ENCODE measurements at regions not wholly inside any gene's neighbourhood (a gene's known extent, or its start where the extent isn't known, plus 50 kb on each side); places are given as distances from the start of the nearest gene placed in this dataset.
A peak's percentile ranks its signal among the peaks of the same experiment; 100 is the strongest.

DNA sequence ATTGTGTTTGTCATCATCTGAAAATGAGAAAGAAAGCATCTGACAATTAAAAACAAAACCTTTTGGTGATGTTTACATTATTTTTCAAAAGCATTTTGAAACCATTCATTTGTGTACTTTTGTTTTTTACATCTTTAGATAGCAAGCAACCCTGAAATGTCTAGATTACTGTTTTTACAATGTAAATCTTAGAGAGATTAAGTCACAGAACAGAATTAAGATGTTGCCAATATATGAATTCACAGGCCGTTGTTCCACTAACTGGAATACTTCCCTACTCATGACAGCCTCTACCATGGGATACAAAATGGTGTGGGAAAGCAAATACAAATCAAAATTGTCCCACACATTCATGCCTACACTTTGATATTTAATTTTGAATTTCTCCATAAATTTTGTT, 480.0 kb upstream of the ZEB2 start:
- Histone ChIP-seq H3K27me3 (ENCODE audit: insufficient read depth, poor library complexity, severe bottlenecking) (no peaks in the 10 kb centered on the region), H3K27ac (replicated peaks) (no peak overlapping the region), H3K4me3 (replicated peaks; ENCODE audit: insufficient read depth, low read length) (no peak overlapping the region)
- no peak for DNase-seq (ENCODE audit: low read depth in 1 of 2, low spot score in 1 of 2)
- no peak for TF ChIP-seq REST (IDR thresholded peaks at IDR 0.05; ENCODE audit: insufficient replicate concordance, low read depth)
- TF ChIP-seq CTCF (IDR thresholded peaks at IDR 0.05; ENCODE audit: insufficient read depth, low read length), result no peak
- TF ChIP-seq SPI1 (IDR thresholded peaks at IDR 0.05; ENCODE audit: borderline replicate concordance, low read depth), result no peak
- TF ChIP-seq POLR2AphosphoS5 (IDR thresholded peaks at IDR 0.05; ENCODE audit: low read depth), result no peak
- no peak for TF ChIP-seq GABPA (IDR thresholded peaks at IDR 0.05; ENCODE audit: low read depth)

DNA sequence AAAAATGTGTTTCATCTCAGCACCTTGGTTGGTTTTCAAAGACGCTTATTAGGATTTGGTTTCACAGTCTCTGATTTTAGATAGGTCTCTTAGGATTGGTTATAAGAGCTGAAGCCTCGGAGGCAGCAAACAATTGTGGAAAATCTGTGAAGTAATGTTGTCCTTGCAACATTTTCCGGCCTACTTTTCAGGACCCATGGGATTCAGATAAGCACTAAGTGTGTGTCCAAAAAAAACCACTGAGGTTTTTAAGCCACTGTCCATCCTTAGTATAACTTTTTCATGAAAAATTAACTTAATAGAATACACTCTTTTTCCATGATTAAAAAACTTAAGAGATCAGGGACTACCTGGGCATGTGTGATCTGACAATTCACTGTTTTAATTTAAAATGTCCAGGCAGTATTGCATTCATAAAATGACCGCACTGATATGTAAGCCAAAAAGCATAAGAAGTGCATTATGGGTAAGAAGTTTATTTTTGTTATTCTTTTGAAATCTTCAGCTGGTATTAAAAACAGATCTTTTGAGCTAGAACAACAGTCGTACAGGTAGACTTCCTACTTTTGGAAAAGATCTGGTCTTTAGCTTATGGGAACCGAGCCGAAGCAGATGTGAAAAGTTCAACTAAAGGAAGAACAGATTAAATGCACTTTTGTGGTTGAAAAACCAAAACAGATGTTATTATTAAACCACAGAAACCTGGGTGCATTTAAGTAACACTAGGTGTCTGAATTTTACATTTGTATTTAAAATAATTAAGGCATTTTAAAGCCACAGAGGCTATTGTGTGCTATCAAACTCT, 479.4 kb upstream of the ZEB2 start:
- DNase-seq (ENCODE audit: low read depth in 1 of 2, low spot score in 1 of 2), result peak in 1 of 2 experiments; percentile 4
- TF ChIP-seq POLR2AphosphoS5 (IDR thresholded peaks at IDR 0.05; ENCODE audit: low read depth) (no peak), SPI1 (IDR thresholded peaks at IDR 0.05; ENCODE audit: borderline replicate concordance, low read depth) (no peak), REST (IDR thresholded peaks at IDR 0.05; ENCODE audit: insufficient replicate concordance, low read depth) (no peak), CTCF (IDR thresholded peaks at IDR 0.05; ENCODE audit: insufficient read depth, low read length) (no peak)
- H3K27ac ChIP-seq (replicated peaks), result no peak overlapping the region

GRCh38 chr2:144998435-144998834, 478.5 kb upstream of the ZEB2 start:
- Histone ChIP-seq H3K27ac (replicated peaks) (no peak overlapping the region), H3K27me3 (ENCODE audit: insufficient read depth, poor library complexity, severe bottlenecking) (no peaks in the 10 kb centered on the region), H3K4me3 (replicated peaks; ENCODE audit: insufficient read depth, low read length) (no peak overlapping the region)
- peak in 1 of 2 experiments; percentile 24 for DNase-seq (ENCODE audit: low read depth in 1 of 2, low spot score in 1 of 2)
- TF ChIP-seq REST (IDR thresholded peaks at IDR 0.05; ENCODE audit: insufficient replicate concordance, low read depth) (no peak), POLR2AphosphoS5 (IDR thresholded peaks at IDR 0.05; ENCODE audit: low read depth) (no peak), SPI1 (IDR thresholded peaks at IDR 0.05; ENCODE audit: borderline replicate concordance, low read depth) (no peak)

More for the DNA sequence above, 479.4 kb upstream of the ZEB2 start:
- no peak overlapping the region for H3K4me3 ChIP-seq (replicated peaks; ENCODE audit: insufficient read depth, low read length)
- no peaks in the 10 kb centered on the region for H3K27me3 ChIP-seq (ENCODE audit: insufficient read depth, poor library complexity, severe bottlenecking)

Measured in HL-60 (cell line).